Stimulated activated CD8-positive, alpha-beta memory T cell treated with anti-CD3 and anti-CD28 coated beads, Interleukin-15, amount 100 ng/mL, for 1 hour (primary cell): ENCODE measurements at regions not wholly inside any gene's neighbourhood (a gene's known extent, or its start where the extent isn't known, plus 50 kb on each side); places are given as distances from the start of the nearest gene placed in this dataset.

ENCODE experiments used
- DNase-seq: peaks from one replicate; pipeline ENCODE4 v3.0.0-alpha.2; 2020; ENCODE audit warnings: low read depth

DNA sequence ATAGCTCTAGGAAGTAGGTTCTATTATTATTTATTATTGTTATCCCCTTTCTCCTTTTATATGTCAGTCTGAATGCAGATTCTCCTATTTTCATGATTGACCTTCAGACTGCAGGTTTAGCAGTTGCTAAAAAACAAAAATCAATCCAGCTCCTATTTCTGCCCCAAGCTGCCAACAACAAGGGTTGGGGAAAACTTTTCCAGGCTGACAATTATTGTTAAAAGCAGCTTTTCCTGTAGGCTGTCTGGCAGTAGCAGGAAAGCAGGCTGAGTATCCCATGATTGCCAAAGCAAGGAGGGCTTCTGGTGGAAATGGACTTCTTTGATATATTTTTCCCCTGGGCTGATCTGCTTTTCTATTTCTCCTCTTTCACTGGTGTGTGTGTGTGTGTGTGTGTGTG is 78.0 kb upstream of the CTLA4 start:
- DNase-seq: no peak

DNA sequence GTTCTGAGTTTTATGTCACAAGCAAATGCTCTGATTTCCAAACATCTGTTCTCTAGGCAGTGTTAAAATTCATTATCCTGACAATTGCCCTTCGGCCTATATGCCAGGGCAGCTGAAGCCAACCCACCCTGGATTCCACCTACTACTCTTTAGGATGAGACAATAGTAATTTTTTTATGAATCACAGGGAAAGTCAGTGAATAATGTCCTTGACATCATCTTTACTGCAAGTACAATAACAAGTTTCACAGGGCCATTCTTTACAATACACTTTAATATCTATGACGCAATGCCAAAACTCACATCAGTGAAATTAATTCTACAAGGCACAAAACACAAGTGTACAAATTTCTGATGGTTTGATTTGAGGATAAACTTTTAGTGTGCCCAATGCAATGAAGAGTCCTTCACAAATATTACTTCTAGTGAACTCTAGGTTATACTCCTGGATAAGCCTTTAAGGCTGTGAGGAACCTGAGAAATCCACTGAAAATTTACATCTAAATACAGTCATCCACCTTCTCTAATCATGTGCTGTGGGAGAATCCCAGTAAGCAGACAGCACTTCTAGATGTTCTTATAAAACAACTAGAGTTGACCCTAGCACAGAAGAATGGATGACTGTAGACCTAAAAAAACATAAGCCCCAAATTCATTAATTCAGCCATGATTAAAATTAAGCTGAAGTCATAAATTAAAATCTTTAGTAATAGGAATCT is 77.3 kb upstream of the CTLA4 start:
- no peak for DNase-seq

- no peak for DNase-seq
Observed at GRCh38 chr2:203796248-203797010, 71.1 kb upstream of the CTLA4 start.

GRCh38 chr2:203797276-203797675 is 70.3 kb upstream of the CTLA4 start:
- no peak for DNase-seq

DNA sequence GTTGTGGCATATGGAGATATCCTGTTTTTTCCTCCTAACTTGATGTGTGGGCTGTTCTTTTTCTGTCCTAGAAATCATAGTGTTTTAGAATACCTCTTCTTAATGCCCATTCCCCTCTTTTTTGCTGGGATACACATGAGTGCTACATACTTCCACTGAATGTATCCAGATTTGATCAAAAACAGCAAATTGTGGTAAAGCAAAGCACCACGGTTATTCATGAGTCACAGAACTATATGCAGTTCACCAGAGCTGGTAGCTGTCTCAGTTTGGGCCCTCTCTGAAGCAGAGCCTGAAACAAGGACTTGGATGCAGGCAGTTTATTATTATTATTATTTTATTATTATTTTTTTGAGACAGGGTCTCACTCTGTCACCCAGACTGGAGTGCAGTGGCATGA is 69.9 kb upstream of the CTLA4 start:
- no peak for DNase-seq

- no peak for DNase-seq
Observed at GRCh38 chr2:203798296-203799087, 69.1 kb upstream of the CTLA4 start.

DNA sequence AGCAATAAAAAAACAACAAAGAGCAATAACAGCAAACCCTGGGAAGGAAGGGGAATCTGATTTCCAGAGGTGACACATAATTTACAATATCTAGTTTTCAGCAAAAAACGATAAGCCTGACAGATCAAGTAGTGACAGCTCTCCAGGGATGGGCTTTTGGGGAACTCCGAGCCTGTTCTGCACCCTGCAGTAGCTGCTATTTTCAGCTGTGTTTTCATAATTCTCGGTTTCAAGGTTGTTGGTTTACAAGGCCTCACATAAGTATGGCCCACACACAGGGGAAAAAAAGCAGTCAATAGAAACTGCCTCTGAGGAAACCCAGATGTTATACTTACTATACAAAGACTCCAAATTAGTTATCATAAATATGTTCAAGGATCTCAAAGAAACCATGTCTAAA is 67.7 kb upstream of the CTLA4 start:
- no peak for DNase-seq

DNA sequence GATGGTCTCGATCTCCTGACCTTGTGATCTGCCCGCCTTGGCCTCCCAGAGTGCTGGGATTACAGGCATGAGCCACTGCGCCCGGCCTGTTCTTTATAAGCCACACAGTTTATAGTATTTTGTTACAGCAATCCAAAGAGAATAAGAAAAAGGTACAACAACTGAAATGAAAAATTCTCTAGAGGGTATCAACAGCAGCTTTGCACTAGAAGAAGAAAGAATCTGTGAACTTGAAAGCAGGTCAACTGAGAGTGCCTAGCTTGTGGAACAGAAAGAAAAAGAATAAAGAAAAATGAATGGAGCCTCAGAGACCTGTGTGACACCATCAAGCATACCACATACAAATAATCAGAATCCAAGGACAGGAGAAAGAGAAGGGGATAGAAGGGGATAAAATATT is 66.8 kb upstream of the CTLA4 start:
- no peak for DNase-seq

GRCh38 chr2:203802342-203803052 is 65.1 kb upstream of the CTLA4 start:
- no peak for DNase-seq

DNA sequence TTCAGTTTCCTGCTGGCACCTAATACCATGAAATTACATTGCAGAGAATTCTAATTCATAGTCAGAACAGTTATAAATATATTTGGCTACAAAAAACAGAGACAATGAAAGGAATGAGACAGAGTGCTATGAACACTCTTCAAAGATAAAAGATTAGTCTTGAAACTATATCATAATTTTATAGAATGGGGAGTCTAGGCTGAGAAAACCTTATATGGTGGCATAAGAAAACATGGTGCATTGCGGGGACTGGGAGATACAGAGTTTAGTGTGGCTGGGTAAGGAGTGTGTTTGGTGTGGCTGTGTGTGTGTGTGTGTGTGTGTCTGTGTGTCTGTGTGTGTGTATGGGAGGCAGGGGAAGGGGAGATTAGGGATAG is 64.5 kb upstream of the CTLA4 start:
- DNase-seq: no peak

- DNase-seq: no peak
Observed at GRCh38 chr2:203804070-203804469, 63.5 kb upstream of the CTLA4 start.

GRCh38 chr2:203804764-203805485 is 62.6 kb upstream of the CTLA4 start:
- no peak for DNase-seq

DNA sequence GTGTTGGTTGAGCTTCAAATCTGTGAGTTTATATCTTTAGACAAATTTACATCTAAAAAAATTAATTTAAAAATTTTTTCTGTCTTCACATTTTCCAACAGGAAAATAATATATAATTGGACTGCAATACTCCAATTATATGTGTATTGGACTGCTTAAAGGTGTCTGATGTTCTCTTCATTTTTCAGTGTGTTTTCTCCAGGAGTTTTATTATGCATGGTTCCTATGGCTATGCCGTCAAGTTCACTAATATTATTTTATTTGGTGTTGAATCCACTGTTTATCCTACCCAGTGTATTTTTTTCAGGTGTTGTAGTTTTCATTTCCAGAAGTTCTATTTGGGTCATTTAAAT is 62.1 kb upstream of the CTLA4 start:
- no peak for DNase-seq

DNA sequence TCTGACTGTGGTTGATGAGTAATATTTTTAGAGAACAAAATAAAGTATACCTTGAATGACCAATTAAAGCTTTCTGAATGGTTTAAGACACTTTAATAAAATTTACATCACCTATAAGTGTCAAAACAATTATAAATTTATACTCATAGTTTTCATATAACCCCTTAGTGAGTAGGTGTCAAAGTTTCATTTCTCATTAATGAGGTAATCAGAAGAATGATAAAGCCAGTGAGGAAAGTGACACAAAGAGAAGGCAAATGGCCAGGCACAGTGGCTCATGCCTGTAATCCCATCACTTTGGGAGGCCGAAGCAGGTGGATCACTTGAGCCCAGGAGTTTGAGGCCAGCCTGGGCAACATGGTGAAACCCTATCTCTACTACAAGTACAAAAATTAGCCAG is 60.8 kb upstream of the CTLA4 start:
- DNase-seq: no peak

GRCh38 chr2:203808046-203808750 is 59.4 kb upstream of the CTLA4 start:
- no peak for DNase-seq

DNA sequence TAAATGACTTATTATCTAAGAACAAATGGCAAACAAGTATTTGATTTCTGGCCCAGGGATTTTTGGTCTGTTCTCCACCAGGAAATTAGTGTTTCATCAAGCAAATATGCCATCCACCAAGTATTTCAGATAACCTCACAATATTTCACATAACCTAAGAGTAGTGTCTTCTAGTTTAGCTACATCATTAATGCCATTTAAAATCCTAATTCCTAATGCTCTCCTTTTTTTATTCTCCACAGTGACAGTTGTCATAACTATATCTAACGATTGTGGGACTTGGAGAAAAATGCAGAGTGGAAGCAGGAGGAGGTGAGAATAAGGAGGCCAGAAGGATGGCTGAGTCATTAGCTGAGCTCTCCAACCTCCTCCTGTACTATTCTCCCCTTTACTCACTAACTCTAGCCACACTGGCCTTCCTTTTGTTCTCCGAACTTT is 58.5 kb upstream of the CTLA4 start:
- DNase-seq: no peak

GRCh38 chr2:203809991-203810510 is 57.5 kb upstream of the CTLA4 start:
- no peak for DNase-seq

DNA sequence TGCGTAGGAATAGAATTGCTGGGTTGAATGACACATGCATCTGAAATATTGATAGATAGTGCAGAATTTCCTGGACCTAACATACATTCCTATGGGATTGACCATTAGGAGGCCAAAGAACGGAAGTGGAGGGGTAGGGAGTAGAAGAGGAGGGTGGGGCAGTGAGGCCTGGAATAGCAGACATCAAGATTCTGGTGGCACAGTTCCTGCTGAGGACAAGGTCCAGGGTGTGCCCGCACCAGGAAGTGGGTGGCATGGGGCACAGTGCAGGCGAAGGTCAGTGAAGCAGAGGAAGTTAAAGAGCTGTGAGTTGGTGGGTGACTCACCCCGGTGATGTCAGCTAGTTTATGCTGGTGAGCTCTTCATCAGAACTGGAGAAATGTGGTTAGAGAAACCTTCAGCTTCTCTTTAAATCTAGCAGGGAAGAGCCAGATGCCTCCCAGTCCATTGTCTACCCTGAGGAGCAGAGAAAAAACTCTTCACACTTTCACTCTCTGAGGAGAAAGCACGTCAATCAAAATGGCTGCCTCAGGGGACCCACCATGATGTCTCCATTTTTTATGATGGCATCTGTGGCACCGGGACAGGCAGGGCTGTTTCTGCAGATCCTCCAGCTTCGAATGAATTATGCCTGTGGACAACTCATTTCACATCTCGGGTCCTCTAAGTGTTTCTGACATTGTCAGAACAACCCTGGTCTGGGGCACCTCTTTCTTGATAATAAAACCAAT is 55.9 kb upstream of the CTLA4 start:
- DNase-seq: peak; percentile 25

DNA sequence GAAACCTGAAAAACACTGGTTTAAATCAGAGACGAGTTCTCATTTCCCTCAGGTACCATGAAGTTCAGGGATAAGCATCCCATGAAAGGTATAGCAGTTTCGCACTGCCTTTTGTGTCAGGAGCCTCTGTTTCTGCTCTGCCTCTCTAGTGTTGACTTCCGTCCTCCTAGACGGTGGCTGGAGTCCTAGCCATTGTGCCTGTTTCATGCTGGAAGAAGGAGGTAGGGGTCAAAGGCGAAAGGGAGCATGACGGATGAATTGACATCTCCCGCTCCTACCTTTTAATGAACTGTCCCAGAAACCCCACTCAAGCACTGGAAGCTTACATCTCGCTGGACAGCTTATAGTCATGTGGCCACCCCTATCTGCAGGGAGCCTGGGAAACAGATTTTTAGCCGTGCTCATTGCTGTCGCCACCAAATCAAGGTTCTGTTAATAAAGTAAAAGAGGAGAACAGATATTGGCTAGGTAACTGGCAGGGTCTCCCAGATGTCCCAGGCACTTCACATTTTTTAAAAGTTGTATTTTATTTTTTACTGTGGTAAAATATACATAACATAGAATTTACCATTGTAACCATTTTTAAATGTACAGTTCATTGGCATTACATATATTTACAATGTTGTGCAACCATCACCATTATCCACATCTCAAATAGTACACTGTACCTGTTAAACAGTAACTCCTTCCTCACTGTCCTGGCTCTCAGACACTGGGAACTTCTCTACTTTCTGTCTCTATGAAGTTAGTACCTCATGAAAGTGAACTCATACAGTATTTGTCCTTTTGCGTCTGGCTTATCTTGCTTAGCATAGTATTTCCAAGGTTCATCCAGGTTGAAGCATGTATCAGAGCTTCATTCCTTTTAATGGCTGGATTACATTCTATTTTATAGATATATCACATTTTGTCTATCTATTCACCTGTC is 55.0 kb upstream of the CTLA4 start:
- DNase-seq: no peak
